ENCODE measurements at regions not wholly inside any gene's neighbourhood (a gene's known extent, or its start where the extent isn't known, plus 50 kb on each side); places are given as distances from the start of the nearest gene placed in this dataset.
A peak's percentile ranks its signal among the peaks of the same experiment; 100 is the strongest.

DNA sequence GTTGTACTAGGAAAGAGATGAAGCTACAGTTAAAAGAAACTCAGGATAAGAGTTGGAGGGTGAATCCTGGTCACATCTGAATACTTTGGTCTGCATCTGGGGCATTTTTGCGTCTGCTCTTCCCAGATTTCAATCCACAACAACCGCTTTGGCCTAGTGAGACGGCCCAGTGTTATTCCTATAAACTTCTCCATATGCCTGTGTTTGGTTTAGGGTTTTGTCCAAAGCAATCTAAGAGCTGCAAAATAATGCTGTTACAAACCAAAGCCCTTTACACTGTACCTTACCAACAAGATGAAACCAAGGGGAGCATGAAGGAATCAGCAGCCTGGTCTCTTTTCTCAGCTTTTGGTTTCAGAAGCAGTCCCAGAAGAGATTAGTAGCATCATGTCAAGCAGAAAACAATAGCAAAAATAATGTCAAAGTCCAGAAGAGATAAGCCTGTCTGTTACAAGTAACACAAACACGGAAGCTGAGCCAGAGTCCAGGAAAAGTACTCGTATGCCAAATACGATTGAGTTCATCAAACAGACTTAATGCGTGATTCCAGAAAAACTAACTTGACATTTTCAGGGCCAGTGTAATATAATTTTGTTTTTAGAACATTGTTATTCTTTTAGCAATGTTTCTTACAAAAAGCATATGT lies 379.9 kb upstream of the ACO1 start:
- TF ChIP-seq EZH2 (conservative IDR thresholded peaks at IDR 0.05; ENCODE audit: low read depth, low read length) (no peak), POLR2A (IDR thresholded peaks at IDR 0.05; ENCODE audit: insufficient read depth in 1 of 2, low read depth in 2 of 2, low read length in 2 of 2) (peak in 1 of 2 experiments; percentile 25; a peak in 1 of 4 replicates), EP300 (IDR thresholded peaks at IDR 0.05; ENCODE audit: low read depth in 2 of 2, low read length in 2 of 2) (peak in 1 of 2 experiments; percentile 49; a peak in 1 of 4 replicates), EP300 (CRISPR knock-in tag; IDR thresholded peaks at IDR 0.05; ENCODE audit: borderline replicate concordance) (no peak), RCOR2 (CRISPR knock-in tag; IDR thresholded peaks at IDR 0.05) (0 out of 2 replicates have a peak, but pooled peaks have one; percentile 53), HMGA1 (CRISPR knock-in tag; conservative IDR thresholded peaks at IDR 0.05) (no peak)
- TF ChIP-seq, protein P1, sequence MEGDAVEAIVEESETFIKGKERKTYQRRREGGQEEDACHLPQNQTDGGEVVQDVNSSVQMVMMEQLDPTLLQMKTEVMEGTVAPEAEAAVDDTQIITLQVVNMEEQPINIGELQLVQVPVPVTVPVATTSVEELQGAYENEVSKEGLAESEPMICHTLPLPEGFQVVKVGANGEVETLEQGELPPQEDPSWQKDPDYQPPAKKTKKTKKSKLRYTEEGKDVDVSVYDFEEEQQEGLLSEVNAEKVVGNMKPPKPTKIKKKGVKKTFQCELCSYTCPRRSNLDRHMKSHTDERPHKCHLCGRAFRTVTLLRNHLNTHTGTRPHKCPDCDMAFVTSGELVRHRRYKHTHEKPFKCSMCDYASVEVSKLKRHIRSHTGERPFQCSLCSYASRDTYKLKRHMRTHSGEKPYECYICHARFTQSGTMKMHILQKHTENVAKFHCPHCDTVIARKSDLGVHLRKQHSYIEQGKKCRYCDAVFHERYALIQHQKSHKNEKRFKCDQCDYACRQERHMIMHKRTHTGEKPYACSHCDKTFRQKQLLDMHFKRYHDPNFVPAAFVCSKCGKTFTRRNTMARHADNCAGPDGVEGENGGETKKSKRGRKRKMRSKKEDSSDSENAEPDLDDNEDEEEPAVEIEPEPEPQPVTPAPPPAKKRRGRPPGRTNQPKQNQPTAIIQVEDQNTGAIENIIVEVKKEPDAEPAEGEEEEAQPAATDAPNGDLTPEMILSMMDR (CRISPR knock-in tag; IDR thresholded peaks at IDR 0.05), result no peak
